ENCODE measurements at regions not wholly inside any gene's neighbourhood (a gene's known extent, or its start where the extent isn't known, plus 50 kb on each side); places are given as distances from the start of the nearest gene placed in this dataset.
"Not testable (repeated sequence)": the region's sequence is repeated elsewhere in the genome, so short reads cannot be mapped to it uniquely, and the experiment has no call there.

DNA sequence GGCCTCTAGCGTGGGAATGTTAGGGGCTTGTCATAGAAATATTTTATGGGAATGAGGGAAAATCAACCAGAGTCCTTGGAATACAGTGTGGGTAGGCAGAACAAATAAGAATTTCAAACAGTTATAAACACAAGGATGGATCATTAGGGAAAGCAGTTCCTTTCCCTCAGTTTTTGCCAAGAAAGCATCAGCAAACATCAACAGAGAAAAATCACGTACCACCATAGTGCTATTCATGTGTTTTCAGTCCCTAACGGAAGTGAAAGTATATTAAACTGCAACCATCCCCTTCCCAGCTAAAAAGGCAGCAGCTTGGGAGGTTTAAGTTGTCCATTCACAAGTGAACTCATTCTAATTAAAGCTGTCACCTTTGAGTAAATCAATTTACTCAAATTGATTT lies 334.4 kb upstream of the PCDH18 start:
- intact Hi-C loops (cut with micrococcal nuclease): no loop called here
- H3K4me3 Mint-ChIP-seq: no peak overlapping the region
- H3K36me3 Mint-ChIP-seq (ENCODE audit: low read depth): no peaks in the 10 kb centered on the region
- no peaks in the 10 kb centered on the region for H3K9me3 Mint-ChIP-seq
- no peak overlapping the region for H3K27ac Mint-ChIP-seq
- no peaks in the 10 kb centered on the region for H3K27me3 Mint-ChIP-seq
- H3K4me1 Mint-ChIP-seq (ENCODE audit: low read depth): no peaks in the 10 kb centered on the region

DNA sequence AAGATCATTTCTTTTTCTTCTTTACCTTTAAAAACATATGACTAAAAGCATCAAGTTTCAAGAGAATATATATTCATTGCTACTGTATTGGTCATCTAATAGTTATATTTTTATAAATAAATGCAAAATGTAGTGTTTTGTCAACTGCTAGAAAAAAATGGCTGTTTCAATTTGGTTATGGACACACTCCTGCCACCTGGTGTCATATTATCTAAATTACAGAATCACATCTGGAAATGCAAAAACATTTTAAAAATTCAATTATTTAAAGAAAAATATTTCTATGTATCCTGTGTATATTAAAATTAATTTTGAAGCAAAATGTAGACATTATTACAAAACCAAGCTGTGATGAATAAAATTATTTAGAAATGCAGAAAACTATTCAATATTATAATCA lies 329.4 kb upstream of the PCDH18 start:
- Mint-ChIP-seq H3K4me3 (no peak overlapping the region), H3K9me3 (no peaks in the 10 kb centered on the region), H3K27me3 (no peaks in the 10 kb centered on the region), H3K36me3 (ENCODE audit: low read depth) (no peaks in the 10 kb centered on the region), H3K27ac (no peak overlapping the region), H3K4me1 (ENCODE audit: low read depth) (no peaks in the 10 kb centered on the region)
- intact Hi-C loops (cut with micrococcal nuclease): no loop called here

DNA sequence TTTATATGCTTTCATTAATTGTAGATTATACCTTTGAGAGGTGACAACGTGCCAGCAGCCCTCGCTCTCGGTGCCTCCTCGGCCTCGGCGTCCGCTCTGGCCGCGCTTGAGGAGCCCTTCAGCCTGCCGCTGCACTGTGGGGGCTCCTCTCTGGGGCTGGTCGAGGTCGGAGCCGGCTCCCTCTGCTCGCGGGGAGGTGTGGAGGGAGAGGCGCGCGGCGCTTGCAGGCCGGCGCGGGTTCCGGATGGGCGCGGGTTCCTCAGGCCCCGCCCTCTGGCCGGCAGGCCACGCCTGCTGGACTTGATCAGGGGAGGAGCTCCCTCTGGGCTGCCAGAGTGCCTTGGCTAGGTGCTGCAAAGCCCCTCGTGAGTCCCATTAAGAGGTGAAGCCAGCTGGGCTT lies 321.1 kb upstream of the PCDH18 start:
- Mint-ChIP-seq H3K36me3 (ENCODE audit: low read depth) (no peaks in the 10 kb centered on the region), H3K4me3 (no peak overlapping the region), H3K9me3 (no peaks in the 10 kb centered on the region), H3K27ac (no peak overlapping the region), H3K27me3 (no peaks in the 10 kb centered on the region), H3K4me1 (ENCODE audit: low read depth) (no peaks in the 10 kb centered on the region)
- intact Hi-C loops (cut with micrococcal nuclease): no loop called here

DNA sequence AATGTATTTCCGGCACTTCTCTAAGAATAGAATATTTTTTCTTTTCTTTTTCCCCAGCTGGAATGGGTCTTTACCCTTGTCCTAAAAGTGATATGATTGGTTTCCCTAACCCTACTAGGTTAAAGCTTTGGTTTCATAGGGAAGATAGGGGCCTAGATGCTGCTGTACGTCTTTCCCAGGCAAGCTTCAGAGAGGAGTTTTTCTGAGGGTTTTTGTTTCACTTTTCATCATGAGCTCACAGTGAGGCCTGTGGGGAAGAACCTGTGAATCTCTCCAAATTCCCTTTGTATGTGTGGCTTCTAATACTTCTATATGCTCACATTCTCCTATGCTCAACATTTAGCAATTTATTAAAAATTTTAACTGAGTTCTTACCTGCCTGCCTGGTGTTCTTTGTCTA lies 320.0 kb upstream of the PCDH18 start:
- Mint-ChIP-seq H3K4me1 (ENCODE audit: low read depth) (no peaks in the 10 kb centered on the region), H3K4me3 (no peak overlapping the region), H3K27ac (no peak overlapping the region), H3K36me3 (ENCODE audit: low read depth) (no peaks in the 10 kb centered on the region), H3K9me3 (no peaks in the 10 kb centered on the region), H3K27me3 (no peaks in the 10 kb centered on the region)
- intact Hi-C loops (cut with micrococcal nuclease): no loop called here

DNA sequence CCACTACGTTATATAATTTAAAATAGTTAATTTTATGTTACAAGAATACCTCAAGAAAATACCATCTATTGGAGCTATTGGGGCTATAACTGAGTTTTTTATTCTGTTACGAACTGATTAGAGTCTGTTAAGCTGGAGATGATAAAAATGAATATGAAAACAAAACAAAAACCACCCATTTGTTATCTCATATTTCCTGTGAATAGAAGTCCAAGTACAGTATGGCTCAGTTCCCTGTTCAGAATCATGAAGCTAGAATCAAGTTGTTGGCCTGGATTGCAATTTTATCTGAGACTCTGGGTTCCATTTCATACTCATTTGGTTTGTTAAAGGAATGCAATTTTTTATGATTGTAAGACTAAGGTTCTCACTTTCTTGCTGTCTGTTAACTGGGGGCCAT lies 319.1 kb upstream of the PCDH18 start:
- no peak overlapping the region for H3K27ac Mint-ChIP-seq

DNA sequence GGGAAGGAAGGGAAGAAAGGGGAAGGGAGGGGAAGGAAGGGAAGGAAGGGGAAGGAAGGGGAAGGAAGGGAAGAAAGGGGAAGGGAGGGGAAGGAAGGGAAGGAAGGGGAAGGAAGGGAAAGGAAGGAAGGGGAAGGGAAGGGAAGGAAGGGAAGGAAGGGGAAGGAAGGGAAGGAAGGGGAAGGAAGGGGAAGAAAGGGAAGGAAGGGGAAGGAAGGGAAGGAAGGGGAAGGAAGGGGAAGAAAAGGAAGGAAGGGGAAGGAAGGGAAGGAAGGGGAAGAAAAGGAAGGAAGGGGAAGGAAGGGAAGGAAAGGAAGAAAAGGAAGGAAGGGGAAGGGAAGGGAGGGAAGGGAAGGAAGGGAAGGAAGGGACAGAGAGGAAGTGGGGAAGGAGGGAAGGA lies 295.7 kb upstream of the PCDH18 start:
- H3K9me3 Mint-ChIP-seq: peaks cover 21% of the 10 kb centered on the region
- H3K4me1 Mint-ChIP-seq (ENCODE audit: low read depth); H3K27me3 Mint-ChIP-seq; H3K27ac Mint-ChIP-seq; H3K36me3 Mint-ChIP-seq (ENCODE audit: low read depth); intact Hi-C loops (cut with micrococcal nuclease); H3K4me3 Mint-ChIP-seq: not testable (repeated sequence)

More for the DNA sequence above, 319.1 kb upstream of the PCDH18 start:
- no peak overlapping the region for H3K4me3 Mint-ChIP-seq
- H3K4me1 Mint-ChIP-seq (ENCODE audit: low read depth): no peaks in the 10 kb centered on the region
- intact Hi-C loops (cut with micrococcal nuclease): no loop called here
- H3K27me3 Mint-ChIP-seq: no peaks in the 10 kb centered on the region
- no peaks in the 10 kb centered on the region for H3K9me3 Mint-ChIP-seq
- no peaks in the 10 kb centered on the region for H3K36me3 Mint-ChIP-seq (ENCODE audit: low read depth)

DNA sequence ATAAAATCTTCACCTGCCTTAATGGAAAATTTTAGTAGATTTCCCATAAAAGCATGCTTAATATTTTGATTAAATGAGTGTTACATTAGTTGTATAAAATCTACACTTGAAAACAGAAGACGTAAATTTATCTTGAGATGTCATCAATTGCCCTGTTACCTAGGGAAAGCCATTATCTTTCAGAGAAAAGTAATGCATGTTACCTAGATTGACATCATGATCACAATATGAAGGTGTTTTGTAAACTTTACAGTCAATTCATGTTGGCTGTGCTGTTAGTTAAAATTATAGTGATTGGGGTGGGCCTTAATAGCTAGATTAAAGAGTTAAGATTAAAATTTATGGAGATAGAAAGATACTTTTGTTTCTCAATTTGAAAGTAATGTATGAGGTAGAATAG lies 293.2 kb upstream of the PCDH18 start:
- Mint-ChIP-seq H3K27ac (no peak overlapping the region), H3K27me3 (no peaks in the 10 kb centered on the region), H3K36me3 (ENCODE audit: low read depth) (no peaks in the 10 kb centered on the region), H3K4me1 (ENCODE audit: low read depth) (no peaks in the 10 kb centered on the region), H3K4me3 (no peak overlapping the region), H3K9me3 (peaks cover 5% of the 10 kb centered on the region)
- intact Hi-C loops (cut with micrococcal nuclease): no loop called here

DNA sequence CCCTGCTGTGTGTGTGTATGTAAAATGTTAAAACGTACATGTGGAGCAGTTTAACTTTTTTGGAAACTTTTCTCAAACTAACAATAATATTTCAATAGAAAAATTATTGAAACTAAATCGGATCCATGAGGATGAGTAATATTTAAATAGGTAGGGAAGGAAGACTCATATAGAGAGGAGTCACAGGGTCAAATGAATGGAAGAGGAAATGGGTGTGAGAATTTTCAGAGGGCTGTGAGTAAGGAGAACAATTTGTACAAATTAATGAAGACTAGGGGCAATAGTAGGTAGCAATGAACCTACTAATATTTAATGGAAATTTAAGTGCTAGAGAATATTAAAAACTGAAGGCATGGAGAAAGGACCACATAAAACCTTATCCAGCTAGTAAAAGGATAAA lies 290.7 kb upstream of the PCDH18 start:
- Mint-ChIP-seq H3K9me3 (no peaks in the 10 kb centered on the region), H3K36me3 (ENCODE audit: low read depth) (no peaks in the 10 kb centered on the region), H3K27me3 (no peaks in the 10 kb centered on the region), H3K27ac (no peak overlapping the region), H3K4me1 (ENCODE audit: low read depth) (no peaks in the 10 kb centered on the region), H3K4me3 (no peak overlapping the region)
- intact Hi-C loops (cut with micrococcal nuclease): no loop called here

DNA sequence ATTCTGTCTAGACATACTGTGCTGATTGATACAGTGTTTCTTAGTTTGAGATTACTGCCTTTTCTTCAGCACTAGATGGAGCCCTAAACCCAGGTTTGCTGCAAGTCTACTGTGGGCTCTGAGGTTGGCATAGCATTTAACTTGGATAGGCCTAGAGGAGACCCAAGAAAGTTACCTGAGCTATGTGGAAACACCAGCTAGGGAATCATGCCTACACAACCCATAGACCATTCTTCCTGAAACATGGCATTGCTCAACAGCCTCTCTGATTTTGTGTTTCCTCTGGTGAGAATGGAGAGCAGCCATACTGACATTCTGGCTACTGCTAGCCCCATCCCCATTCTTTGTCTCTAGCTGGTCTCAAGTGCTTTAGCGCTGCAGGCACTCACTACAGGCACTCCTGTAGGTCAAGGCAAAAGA lies 287.7 kb upstream of the PCDH18 start:
- intact Hi-C loops (cut with micrococcal nuclease): no loop called here
- no peaks in the 10 kb centered on the region for H3K27me3 Mint-ChIP-seq
- H3K27ac Mint-ChIP-seq: no peak overlapping the region

DNA sequence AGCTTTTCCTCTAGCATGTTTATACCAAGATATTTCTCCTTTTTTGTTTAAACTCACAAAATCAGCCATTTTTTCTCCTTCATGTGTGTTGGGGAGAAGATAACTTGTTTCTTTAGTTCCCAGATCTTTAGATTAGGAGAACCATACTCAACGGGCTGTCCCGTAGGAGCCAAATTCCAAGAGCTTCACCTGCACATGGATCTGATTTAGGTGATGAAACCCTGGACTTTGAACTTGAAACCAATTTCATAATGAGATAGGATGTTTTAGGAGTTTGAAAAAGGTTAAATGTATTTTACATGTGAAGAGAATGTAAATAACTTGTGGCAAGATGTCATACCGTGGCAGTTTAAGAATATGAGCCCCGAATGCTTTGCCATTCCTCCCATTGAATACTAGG lies 280.0 kb upstream of the PCDH18 start:
- Mint-ChIP-seq H3K27me3 (no peaks in the 10 kb centered on the region), H3K4me3 (no peak overlapping the region), H3K36me3 (ENCODE audit: low read depth) (no peaks in the 10 kb centered on the region), H3K9me3 (no peaks in the 10 kb centered on the region), H3K27ac (no peak overlapping the region), H3K4me1 (ENCODE audit: low read depth) (no peaks in the 10 kb centered on the region)
- intact Hi-C loops (cut with micrococcal nuclease): no loop called here

More for the DNA sequence above, 287.7 kb upstream of the PCDH18 start:
- Mint-ChIP-seq H3K4me1 (ENCODE audit: low read depth) (no peaks in the 10 kb centered on the region), H3K9me3 (no peaks in the 10 kb centered on the region), H3K4me3 (no peak overlapping the region), H3K36me3 (ENCODE audit: low read depth) (no peaks in the 10 kb centered on the region)

DNA sequence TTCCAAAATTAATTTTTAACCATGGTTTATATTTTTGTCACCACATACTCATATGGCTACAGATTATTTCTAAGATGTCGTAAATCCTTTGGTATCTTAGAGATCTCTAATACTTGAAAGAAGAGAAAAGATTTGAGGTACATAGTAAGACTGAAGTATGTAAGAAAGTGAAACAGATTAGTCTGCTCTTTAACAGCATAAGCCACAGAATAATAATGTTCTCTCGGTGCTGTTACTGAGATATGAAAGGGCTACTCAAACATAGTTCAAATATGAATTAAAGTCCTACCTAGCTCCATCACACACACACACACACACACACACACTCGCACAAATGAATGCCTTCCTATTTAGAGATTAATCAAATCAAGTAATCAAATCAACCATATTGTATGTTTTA lies 274.1 kb upstream of the PCDH18 start:
- H3K4me3 Mint-ChIP-seq: no peak overlapping the region
- no peaks in the 10 kb centered on the region for H3K36me3 Mint-ChIP-seq (ENCODE audit: low read depth)
- H3K4me1 Mint-ChIP-seq (ENCODE audit: low read depth): no peaks in the 10 kb centered on the region
- H3K27ac Mint-ChIP-seq: no peak overlapping the region
- H3K9me3 Mint-ChIP-seq: no peaks in the 10 kb centered on the region
- intact Hi-C loops (cut with micrococcal nuclease): no loop called here
- H3K27me3 Mint-ChIP-seq: no peaks in the 10 kb centered on the region

DNA sequence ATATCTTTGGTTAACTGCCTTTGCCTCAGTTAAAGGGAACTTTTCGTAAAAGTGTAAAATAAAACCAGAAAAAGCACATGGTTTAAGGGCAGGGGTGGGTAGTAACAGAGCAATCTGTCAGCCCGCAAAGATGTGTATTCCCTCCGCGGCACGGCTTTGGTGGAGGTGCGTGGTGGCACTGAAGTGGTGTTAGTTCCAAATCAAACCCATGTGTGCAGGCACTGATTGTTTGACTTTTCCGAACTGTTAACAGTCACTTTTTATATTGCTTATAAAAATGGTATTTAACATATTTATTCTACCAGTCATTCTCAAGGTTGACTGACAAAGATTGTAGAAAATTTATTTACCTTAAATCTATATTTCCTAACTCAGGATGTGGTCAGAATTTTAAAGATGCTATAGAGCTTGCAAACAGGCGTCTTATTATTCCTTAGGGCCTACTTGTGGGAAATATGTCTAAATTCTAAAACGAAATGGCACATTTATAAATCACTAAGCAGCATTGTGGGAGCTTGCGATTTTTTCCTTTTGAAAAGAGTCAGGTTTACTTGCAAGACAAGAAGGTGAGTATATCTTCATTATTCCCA lies 272.7 kb upstream of the PCDH18 start:
- intact Hi-C loops (cut with micrococcal nuclease): no loop called here
- no peak overlapping the region for H3K27ac Mint-ChIP-seq
- no peaks in the 10 kb centered on the region for H3K9me3 Mint-ChIP-seq
- H3K27me3 Mint-ChIP-seq: no peaks in the 10 kb centered on the region
- no peaks in the 10 kb centered on the region for H3K36me3 Mint-ChIP-seq (ENCODE audit: low read depth)
- no peak overlapping the region for H3K4me3 Mint-ChIP-seq
- H3K4me1 Mint-ChIP-seq (ENCODE audit: low read depth): no peaks in the 10 kb centered on the region

DNA sequence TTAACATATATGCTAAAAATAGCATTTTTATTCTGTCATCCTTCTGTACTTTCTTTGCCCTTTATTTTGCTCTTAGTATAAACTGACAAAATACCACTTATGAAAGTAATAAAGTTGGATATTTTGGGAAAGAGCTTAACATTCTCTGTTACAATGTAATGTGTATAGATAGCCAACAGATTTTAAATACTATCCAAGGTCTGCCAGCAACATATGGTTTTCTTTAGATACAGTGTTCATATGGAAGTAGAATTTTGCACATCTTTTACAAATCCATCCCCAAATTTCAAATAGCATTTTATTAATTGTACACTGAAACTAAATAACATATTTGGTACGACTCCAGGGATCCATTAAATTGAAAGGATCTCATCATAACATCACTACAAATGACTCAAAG lies 268.6 kb upstream of the PCDH18 start:
- Mint-ChIP-seq H3K36me3 (ENCODE audit: low read depth) (no peaks in the 10 kb centered on the region), H3K4me3 (no peak overlapping the region), H3K9me3 (no peaks in the 10 kb centered on the region), H3K27me3 (no peaks in the 10 kb centered on the region), H3K4me1 (ENCODE audit: low read depth) (no peaks in the 10 kb centered on the region), H3K27ac (no peak overlapping the region)
- intact Hi-C loops (cut with micrococcal nuclease): no loop called here

DNA sequence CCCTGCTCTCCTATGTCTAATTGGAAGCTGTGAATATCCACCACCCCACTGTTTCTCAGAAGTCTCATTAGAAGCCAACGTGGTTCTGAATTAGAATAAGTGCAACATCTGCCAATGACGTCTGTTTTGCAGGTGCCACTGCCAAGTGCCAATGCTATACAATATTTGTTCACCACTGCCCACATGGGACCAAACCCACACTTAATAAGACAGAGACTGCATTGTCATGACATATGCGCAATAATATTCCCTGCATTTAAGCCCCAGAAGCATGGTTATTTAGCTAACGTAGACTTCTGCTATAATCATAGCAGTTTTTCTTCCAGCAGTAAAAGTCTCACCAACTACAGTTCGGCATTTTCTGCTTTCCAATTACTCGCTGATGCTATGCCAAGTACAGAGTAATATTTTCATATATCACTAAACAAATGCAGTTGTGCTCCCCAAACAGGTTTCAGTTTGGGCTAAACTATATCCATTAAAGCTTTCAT lies 262.5 kb upstream of the PCDH18 start:
- H3K36me3 Mint-ChIP-seq (ENCODE audit: low read depth): no peaks in the 10 kb centered on the region
- no peaks in the 10 kb centered on the region for H3K4me1 Mint-ChIP-seq (ENCODE audit: low read depth)
- H3K9me3 Mint-ChIP-seq: no peaks in the 10 kb centered on the region
- no peak overlapping the region for H3K4me3 Mint-ChIP-seq
- H3K27me3 Mint-ChIP-seq: no peaks in the 10 kb centered on the region
- intact Hi-C loops (cut with micrococcal nuclease): no loop called here
- H3K27ac Mint-ChIP-seq: no peak overlapping the region

DNA sequence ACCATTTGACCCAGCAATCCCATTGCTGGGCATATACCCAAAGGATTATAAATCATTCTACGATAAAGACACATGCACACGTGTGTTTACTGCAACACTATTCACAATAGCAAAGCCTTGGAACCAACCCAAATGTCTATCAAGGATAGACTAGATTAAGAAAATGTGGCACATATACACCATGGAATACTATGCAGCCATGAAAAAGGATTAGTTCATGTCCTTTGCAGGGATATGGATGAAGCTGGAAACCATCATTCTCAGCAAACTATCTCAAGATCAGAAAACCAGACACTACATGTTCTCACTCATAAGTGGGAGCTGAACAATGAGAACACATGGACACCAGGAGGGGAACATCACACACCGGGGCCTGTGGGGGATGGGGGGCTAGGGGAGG lies 257.0 kb upstream of the PCDH18 start:
- H3K27me3 Mint-ChIP-seq; H3K4me3 Mint-ChIP-seq; H3K27ac Mint-ChIP-seq; H3K4me1 Mint-ChIP-seq (ENCODE audit: low read depth); H3K36me3 Mint-ChIP-seq (ENCODE audit: low read depth); H3K9me3 Mint-ChIP-seq; intact Hi-C loops (cut with micrococcal nuclease): not testable (repeated sequence)

All from dendritic cell treated with granulocyte-macrophage colony-stimulating factor and Interleukin-4, amounts not matched to agents 40 ng/mL and 50 ng/mL, for 4 days (primary cell).